ENCODE measurements at regions not wholly inside any gene's neighbourhood (a gene's known extent, or its start where the extent isn't known, plus 50 kb on each side); places are given as distances from the start of the nearest gene placed in this dataset.
"Not testable (repeated sequence)": the region's sequence is repeated elsewhere in the genome, so short reads cannot be mapped to it uniquely, and the experiment has no call there.

DNA sequence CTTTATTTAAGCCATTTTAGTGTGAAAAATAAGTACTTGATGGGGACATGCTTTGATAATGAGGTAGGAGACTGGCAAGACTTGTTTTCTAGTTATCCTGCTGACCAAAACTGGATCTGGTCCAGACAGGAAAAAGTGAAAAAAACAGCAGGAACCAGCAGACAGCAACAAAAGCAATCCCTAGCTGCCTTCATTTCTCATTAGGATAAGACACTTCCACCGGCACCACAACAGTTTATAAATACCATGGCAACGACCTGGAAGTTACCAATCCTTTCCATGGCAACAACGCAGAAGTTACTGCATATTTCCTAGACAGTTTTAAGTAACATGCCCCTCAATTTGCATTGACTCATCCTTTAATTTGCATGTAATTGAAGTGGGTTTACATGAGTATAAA, 993.8 kb upstream of the NCAM2 start:
- DNase-seq, result no peak

DNA sequence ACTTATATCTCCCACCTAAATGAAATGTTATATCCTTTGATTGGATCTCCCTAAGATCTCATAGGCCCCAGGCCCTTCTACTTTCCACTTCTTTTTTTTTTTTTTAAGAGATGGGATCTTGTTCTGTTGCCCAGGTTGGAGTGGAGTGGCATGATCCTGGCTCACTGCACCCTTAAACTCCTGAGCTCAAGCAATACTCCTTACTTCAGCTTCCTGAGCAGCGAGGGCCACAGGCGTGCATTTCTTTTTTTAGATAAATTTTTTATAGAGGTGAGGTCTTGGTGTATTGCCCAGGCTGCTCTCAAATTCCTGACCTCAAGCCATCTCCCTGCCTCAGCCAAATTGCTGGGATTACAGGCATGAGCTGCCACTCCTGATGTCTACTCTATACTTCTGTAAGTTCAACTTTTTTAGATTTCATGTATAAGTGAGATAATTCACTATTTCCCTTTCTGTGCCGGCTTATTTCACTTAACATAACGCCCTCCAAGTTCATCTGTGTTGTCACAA, 987.5 kb upstream of the NCAM2 start:
- no peak for DNase-seq

DNA sequence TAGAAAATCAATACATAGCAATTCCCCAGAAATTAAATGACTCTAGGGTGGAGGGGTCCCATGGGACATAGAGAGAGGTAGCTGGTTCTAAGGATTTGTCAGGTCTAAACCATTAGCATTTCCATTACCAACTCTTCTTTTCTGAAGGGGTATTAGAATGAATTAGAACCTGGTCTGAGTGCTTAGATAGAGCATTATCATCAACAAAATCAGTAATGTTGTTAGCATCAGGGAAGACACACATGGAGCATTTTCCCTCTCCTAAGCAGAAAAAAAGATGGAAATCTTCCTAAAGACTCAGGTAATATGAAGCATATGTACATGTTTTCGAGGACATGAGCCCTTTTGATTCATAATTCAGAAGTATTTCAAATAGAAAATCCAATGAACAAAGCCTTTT, 984.4 kb upstream of the NCAM2 start:
- DNase-seq, result no peak

- DNase-seq, result no peak
These were observed 981.7 kb upstream of the NCAM2 start for GRCh38 chr21:20016435-20017005.

DNA sequence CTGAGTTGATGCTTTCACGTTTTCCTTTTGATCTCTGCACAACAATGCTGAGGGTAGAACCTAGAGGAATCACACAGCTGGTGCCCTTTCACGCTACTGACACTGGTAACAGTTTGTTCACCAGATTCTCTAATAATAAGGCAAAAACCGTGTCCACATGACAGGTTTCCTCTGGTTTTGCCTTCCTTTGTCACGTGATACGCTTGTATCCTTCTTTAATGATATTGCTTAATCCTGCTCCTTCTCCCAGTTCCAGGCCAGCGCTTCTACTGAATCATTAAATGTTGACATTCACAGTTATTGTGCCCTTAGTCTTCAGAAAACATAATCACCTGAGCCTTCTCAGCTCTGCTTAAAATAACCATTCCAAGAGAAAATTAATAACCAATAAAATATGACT, 978.2 kb upstream of the NCAM2 start:
- DNase-seq, result no peak

DNA sequence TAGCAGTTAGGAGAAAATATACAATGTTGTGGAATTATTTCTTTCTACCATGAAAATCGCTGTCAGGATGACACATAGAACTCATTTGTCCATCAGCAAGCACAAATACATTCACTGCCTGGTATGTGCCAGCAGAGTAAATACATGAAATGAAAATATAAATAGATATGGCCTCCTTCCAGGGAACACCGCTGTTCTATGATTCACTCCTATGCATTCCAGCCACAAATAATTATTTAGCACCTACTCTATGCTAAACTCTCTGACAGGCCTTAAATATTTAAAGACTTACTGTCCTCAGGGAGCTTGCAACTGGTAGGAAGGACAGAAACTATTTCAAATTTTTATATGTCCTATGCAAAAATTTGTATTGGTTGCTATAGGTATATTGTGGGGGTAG, 975.0 kb upstream of the NCAM2 start:
- DNase-seq, result no peak

GRCh38 chr21:20024741-20025140, 973.5 kb upstream of the NCAM2 start:
- DNase-seq, result no peak

DNA sequence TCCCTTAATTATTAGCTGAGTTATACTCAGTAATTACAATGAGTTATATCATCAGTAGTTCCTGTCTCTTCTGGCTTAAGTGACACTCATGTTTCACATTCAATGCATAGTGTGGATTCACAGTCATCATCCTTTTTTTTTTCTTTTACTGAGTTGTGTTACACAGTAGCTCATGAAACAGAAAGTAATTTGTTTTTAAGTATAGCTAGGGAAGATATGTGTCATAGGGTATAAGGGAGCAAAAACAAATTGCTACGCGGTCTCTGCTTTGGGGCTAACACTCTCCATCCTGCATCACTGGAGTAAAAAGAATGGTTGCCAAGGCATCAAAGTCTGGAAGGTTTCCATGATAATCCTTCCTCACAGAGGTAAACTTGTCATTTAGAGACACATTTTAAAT, 971.7 kb upstream of the NCAM2 start:
- no peak for DNase-seq

DNA sequence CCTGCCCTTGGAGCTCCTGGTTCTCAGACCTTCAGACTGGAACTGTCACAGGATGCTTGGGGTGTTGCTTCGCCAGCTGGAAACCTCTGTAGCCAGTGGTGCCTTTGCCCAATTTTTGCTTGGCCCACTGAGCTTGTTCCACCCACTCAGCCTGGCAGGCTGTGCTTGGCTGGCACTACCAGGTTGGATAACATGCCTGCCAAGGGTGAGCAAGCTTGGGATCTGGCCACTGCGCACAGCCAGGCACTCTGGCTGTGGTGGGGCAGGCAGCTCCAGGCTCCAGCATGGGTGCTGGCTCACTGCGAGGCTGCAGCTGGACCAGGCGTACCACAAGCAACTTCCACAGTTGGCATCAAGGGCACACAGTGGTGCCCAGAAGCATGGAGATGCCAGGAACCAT, 967.8 kb upstream of the NCAM2 start:
- no peak for DNase-seq

GRCh38 chr21:20031807-20032206, 966.4 kb upstream of the NCAM2 start:
- DNase-seq, result no peak

DNA sequence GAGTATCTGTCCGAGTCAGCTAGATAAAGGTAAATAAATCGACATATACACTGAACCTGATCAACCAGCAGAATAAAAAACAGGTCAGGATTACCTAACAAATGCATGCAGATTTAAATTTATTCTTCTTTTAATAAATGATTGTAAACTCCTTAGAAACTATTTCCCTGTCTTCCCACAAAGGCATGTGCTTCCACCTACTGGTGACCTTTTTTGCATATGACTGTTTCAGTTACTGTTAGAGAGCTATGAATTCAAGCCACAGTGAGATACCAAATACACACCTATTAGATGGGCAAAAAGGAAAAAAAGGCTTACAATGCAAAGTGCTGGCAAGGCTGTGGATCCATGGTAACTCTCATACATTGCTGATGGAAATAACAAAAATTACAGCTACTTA, 957.4 kb upstream of the NCAM2 start:
- no peak for DNase-seq

DNA sequence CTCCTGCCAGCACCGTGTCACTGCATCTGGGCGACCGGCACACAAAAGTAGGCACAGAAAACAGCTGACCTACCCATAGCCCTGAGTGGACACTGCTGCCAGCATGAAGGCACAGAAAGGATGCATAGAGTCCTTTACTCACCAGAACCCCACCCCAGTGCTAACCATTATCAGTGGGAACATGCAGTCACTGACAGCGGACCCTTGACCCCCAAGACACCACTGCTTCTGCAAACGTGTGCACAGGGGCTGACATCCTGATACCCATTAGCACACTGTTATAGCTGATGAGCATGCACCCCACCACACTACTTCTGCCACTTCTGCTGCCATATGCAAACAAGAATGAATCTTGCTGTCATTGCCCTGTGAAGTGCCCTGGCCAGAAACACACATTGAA, 953.0 kb upstream of the NCAM2 start:
- no peak for DNase-seq

- DNase-seq, result not testable (repeated sequence)
These were observed 949.9 kb upstream of the NCAM2 start for GRCh38 chr21:20048130-20048837.

- no peak for DNase-seq
These were observed 914.9 kb upstream of the NCAM2 start for GRCh38 chr21:20083336-20083735.

DNA sequence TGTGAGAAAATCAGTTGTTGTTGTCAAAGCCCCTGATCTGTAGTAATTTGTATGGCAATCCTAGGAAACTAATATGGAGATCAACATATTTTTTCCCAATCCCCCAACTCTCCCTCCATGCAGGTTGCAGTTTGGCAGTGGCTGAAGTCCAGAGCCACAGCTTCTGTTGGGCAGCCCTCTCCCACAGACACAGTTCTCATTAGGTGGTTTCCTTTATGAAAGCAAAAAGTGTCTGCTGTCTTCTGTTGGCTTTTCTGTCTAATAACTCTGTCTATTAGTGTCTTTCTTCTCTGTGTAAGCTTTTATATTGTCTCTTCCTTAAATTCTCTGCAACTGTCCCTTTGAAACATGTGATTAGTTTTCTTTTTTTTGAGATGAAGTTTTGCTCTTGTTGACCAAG, 914.3 kb upstream of the NCAM2 start:
- no peak for DNase-seq

- no peak for DNase-seq
These were observed 911.7 kb upstream of the NCAM2 start for GRCh38 chr21:20086508-20086907.

DNA sequence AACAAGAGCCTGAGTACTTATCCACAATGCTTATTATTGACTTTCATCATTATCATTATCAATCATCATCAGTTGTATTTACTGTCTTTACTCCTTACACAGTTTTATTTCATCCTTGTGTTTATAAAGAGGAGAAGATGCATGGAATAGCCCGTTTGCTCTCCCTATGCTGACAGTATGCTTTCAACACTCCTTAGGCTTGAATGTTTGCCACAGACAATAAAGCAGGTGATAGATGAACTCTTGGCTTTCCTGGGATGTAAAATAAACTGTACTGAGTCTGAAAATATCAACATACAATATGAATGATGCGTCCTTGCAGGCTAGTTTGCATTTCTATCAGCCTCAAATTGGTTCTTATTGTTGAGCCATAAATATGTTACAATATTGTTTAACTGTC, 891.8 kb upstream of the NCAM2 start:
- no peak for DNase-seq

DNA sequence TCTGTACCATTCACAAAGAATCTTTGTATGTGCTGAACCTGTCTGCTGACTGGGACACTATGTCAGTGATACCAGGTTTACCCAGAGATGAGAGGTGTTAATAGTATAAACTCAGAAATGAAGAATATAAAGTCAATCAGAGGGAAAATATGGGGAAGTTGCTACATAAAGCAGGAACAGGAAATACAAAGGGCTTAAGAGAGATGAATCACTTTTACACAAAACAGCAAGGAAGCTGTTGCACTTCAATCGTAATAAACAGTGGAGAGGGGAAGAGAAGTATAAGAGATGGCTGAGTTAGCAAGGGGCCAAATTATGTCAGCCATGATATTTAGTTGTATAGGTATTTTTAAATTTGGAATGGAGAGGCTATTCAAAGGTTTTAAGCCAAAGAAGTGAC, 890.2 kb upstream of the NCAM2 start:
- DNase-seq, result no peak

DNA sequence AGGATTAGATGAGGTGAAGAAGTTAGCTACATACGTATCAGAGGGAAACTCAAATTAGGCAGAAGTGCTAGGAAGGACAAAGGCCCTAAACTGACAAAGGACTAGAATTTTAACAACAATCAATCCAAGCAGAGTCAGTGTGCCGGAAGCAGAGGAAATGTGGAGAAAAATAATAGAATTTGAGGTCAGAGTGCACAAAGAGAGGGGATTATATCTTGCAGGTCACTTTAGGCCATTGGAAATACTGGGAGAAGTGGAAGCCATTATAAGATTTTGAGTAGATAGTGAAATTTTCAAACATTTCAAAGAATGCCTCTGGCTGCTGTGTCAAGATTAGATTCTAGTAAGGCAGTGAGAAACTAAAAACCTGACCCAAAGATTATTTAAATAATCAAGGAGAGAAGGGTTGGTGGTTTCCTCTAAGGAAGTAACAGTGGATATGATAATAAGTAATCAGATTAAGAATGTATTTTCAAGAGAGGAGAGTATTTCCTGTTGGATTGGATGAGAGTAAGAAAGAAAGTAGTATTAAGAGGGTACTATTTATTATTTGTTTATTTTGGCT, 889.2 kb upstream of the NCAM2 start:
- DNase-seq, result no peak

GRCh38 chr21:20110368-20110767, 887.8 kb upstream of the NCAM2 start:
- no peak for DNase-seq

DNA sequence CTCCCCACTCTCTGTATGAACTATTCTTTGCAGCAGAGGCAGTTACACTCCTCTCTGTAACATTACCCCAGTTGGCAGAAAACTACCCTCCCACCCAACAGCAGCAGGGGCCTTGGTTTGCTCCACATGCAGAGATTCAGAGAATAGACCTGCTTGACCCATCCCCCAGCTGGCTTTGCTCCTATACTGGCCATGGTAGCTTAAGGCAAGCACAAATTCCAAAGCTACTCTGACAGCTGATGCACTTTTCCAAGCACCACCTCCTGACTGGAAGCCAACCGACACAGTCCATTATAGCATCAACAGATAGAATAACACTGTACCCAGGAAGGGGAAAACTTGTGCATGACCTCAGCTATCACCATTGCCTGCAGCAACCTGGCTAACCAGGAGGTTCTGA, 846.5 kb upstream of the NCAM2 start:
- no peak for DNase-seq

DNA sequence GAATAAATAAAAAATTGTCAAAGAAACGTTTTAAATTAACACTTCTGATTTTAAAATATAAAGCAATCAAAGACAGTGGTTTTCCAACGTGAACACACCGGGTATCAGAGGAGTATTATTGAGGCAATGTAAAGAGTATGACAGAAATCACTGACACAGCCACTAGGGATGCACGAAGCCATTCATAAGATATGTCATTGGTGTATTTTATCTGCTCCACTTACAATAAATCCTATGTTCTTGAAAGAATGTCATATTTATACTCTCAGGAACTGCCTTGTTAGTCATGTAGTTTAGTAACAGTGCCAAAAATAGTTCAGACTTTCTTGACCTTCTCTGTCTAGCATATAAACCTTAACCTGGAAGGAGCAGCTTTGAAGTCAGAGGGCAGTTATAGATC, 835.0 kb upstream of the NCAM2 start:
- no peak for DNase-seq

DNA sequence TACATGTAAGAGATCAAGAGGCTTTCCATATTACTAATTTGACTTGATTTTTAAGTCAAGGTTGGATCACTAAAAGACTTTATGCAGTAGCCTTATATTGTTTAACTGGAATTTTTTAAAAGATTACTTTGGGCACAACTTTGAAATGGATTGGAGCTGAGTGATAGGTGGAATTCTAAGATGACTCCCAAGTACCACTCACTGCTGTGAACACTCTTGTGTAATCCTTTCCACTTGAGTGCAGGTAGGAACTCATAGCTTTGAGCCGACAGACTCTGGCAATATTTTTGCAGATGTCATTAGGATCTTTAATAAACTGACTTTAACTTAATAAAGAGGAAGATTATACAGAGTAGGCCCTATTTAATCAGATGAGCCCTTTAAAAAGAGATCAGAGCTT, 831.1 kb upstream of the NCAM2 start:
- no peak for DNase-seq
